GM13976 (cell line): ENCODE measurements at regions not wholly inside any gene's neighbourhood (a gene's known extent, or its start where the extent isn't known, plus 50 kb on each side); places are given as distances from the start of the nearest gene placed in this dataset.

Source experiments
- DNase-seq: peaks from one replicate; pipeline ENCODE4 v3.0.0; 2012; ENCODE audit warnings: low spot score
- CTCF ChIP-seq: IDR thresholded peaks from 2 replicates; pipeline ENCODE4 v1.5.1; 2012; ENCODE audit warnings: borderline replicate concordance, mild to moderate bottlenecking; ENCODE audit not compliant: insufficient read depth; ENCODE audit errors: extremely low read depth, missing control alignments, control extremely low read depth
- in situ Hi-C: fragments of 300-500 bp; cut with MboI; formaldehyde crosslinking; loops from one replicate; pipeline ENCODE4 v1.12.0; 2022; ENCODE audit warnings: low sequenced_read_pairs, mixed read lengths, inconsistent platforms; ENCODE audit not compliant: unreplicated experiment

GRCh38 chr3:103056542-103056941, 621.7 kb downstream of the ZPLD1 start:
- in situ Hi-C loops: no loop called here
- no peak for TF ChIP-seq CTCF
- DNase-seq: no peak

GRCh38 chr3:103057003-103057402, 622.2 kb downstream of the ZPLD1 start:
- no peak for DNase-seq
- in situ Hi-C loops: no loop called here
- TF ChIP-seq CTCF: no peak

- in situ Hi-C loops: no loop called here
- DNase-seq: no peak
- no peak for TF ChIP-seq CTCF
Observed at GRCh38 chr3:103057487-103057886, 622.7 kb downstream of the ZPLD1 start.

- in situ Hi-C loops: no loop called here
- no peak for DNase-seq
- no peak for TF ChIP-seq CTCF
Observed at GRCh38 chr3:103059432-103059831, 624.6 kb downstream of the ZPLD1 start.

GRCh38 chr3:103060242-103060641, 625.4 kb downstream of the ZPLD1 start:
- TF ChIP-seq CTCF: no peak
- no peak for DNase-seq
- in situ Hi-C loops: no loop called here

GRCh38 chr3:103067963-103068362, 633.1 kb downstream of the ZPLD1 start:
- in situ Hi-C loops: no loop called here
- no peak for TF ChIP-seq CTCF
- no peak for DNase-seq

GRCh38 chr3:103075282-103075681, 640.5 kb downstream of the ZPLD1 start:
- in situ Hi-C loops: no loop called here
- no peak for TF ChIP-seq CTCF
- no peak for DNase-seq
